Tibial nerve (tissue), 4 donors: ENCODE measurements at regions not wholly inside any gene's neighbourhood (a gene's known extent, or its start where the extent isn't known, plus 50 kb on each side); places are given as distances from the start of the nearest gene placed in this dataset.

Experiments
- CTCF ChIP-seq, 5 experiments: fragments of 200-600 bp in 3 of 5; fragments of 450-650 bp in 2 of 5; sonication (generic) in 3 of 5; IDR thresholded peaks; one replicate each; pipeline ENCODE4 v1.5.1; 2016 to 2019; ENCODE audit warnings: antibody characterized with exemption in 5 of 5, mild to moderate bottlenecking in 3 of 5, moderate library complexity in 2 of 5
- EP300 ChIP-seq, 2 donors: sonication (generic); formaldehyde crosslinking; IDR thresholded peaks; one replicate each; pipeline ENCODE4 v1.6.1; 2017; ENCODE audit warnings: antibody characterized with exemption in 2 of 2, mild to moderate bottlenecking in 1 of 2
- POLR2A ChIP-seq, 2 donors: fragments of 450-650 bp; IDR thresholded peaks; one replicate each; pipeline ENCODE4 v1.6.1; 2017; ENCODE audit warnings: antibody characterized with exemption in 2 of 2, mild to moderate bottlenecking in 2 of 2, moderate library complexity in 2 of 2

- TF ChIP-seq CTCF (IDR thresholded peaks at IDR 0.05) (no peak), POLR2A (IDR thresholded peaks at IDR 0.05) (no peak), EP300 (IDR thresholded peaks at IDR 0.05) (no peak)
These were observed 142.6 kb upstream of the TAB2 start for GRCh38 chr6:149174962-149175361.
